DOHH2 (cell line): ENCODE measurements at regions not wholly inside any gene's neighbourhood (a gene's known extent, or its start where the extent isn't known, plus 50 kb on each side); places are given as distances from the start of the nearest gene placed in this dataset.

ENCODE experiments used
- H3F3A ChIP-seq: fragments of 200-600 bp; sonication (generic), shearing (Covaris generic); 2 replicates; pipeline ENCODE4 v1.6.0; 2016; ENCODE audit warnings: antibody characterized with exemption, mild to moderate bottlenecking; ENCODE audit not compliant: control insufficient read depth, insufficient read depth
- H3K27ac ChIP-seq: fragments of 200-600 bp; sonication (generic); 2 replicates; pipeline ENCODE4 v1.5.1; 2014; ENCODE audit warnings: low read depth, mild to moderate bottlenecking, low read length, moderate library complexity
- H3K27me3 ChIP-seq: fragments of 200-600 bp; sonication (generic); 2 replicates; pipeline ENCODE4 v1.6.1; 2014; ENCODE audit warnings: mild to moderate bottlenecking, low read length, mixed read lengths; ENCODE audit not compliant: control insufficient read depth
- H3K36me3 ChIP-seq: fragments of 200-600 bp; sonication (generic); 2 replicates; pipeline ENCODE4 v1.6.1; 2014; ENCODE audit warnings: mild to moderate bottlenecking, low read length, moderate library complexity, mixed read lengths; ENCODE audit not compliant: control insufficient read depth
- H3K4me1 ChIP-seq: fragments of 200-600 bp; sonication (generic); 2 replicates; pipeline ENCODE4 v1.6.1; 2014; ENCODE audit warnings: mild to moderate bottlenecking, low read length, mixed read lengths; ENCODE audit not compliant: control insufficient read depth
- H3K4me2 ChIP-seq: fragments of 200-600 bp; sonication (generic); 2 replicates; pipeline ENCODE4 v1.6.0; 2014; ENCODE audit warnings: mild to moderate bottlenecking, low read length, moderate library complexity
- H3K4me3 ChIP-seq: fragments of 200-600 bp; sonication (generic); 2 replicates; pipeline ENCODE4 v1.5.1; 2014; ENCODE audit warnings: mild to moderate bottlenecking, low read length, mixed read lengths
- H3K79me2 ChIP-seq: fragments of 200-600 bp; sonication (generic); 2 replicates; pipeline ENCODE4 v1.6.1; 2014; ENCODE audit warnings: mild to moderate bottlenecking, low read length, mixed read lengths; ENCODE audit not compliant: control insufficient read depth
- H3K9me2 ChIP-seq: fragments of 200-600 bp; sonication (generic); replicated peaks from 2 replicates; pipeline ENCODE4 v1.6.1; 2014; ENCODE audit warnings: mild to moderate bottlenecking, low read length, mixed read lengths; ENCODE audit not compliant: control insufficient read depth
- H3K9me3 ChIP-seq: fragments of 200-600 bp; sonication (generic); 2 replicates; pipeline ENCODE4 v1.6.1; 2014; ENCODE audit warnings: antibody characterized with exemption, low read length, mixed read lengths; ENCODE audit not compliant: control insufficient read depth, insufficient read depth
- H4K20me1 ChIP-seq: fragments of 200-600 bp; sonication (generic); 2 replicates; pipeline ENCODE4 v1.6.0; 2014; ENCODE audit warnings: low read depth, mild to moderate bottlenecking, antibody characterized with exemption, low read length, moderate library complexity; ENCODE audit not compliant: control insufficient read depth, insufficient read depth
- EZH2phosphoT487 ChIP-seq: fragments of 200-600 bp; sonication (generic); IDR thresholded peaks from 2 replicates; pipeline ENCODE4 v1.6.1; 2017; ENCODE audit warnings: borderline replicate concordance, mild to moderate bottlenecking, antibody characterized with exemption, low read length, moderate library complexity, mixed read lengths
- TF ChIP-seq, protein P1 (sequence below): fragments of 200-600 bp; sonication (generic); IDR thresholded peaks from one replicate; pipeline ENCODE4 v1.5.1; 2014; ENCODE audit warnings: antibody characterized with exemption, mild to moderate bottlenecking, low read depth, low read length; ENCODE audit not compliant: poor library complexity, severe bottlenecking

DNA sequence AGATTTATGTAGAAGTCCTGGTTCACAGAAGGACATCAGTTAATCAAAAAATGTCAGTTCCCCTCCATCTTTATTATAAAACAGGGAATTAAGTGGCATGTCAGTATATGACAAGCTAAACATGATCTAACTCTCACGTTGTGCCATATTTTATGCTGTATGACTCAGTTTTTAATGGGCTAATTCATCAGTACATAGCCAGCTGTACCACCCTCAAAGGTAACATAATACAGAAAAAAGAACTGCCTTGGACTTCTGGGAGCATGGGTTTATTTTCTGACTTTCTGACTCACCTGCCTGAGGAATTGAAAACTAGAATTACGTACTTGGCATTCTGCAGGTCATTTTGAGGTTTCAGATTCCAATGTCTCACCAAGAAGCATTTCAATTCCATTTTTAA is 135.7 kb downstream of the CMPK2 start:
- Histone ChIP-seq H3K36me3 (peaks cover 18% of the 10 kb centered on the region), H3K79me2 (no peaks in the 10 kb centered on the region), H3K27ac (no peak overlapping the region), H3K9me2 (no peaks in the 10 kb centered on the region), H3K27me3 (no peaks in the 10 kb centered on the region), H3F3A (no peaks in the 10 kb centered on the region), H3K9me3 (peaks cover 6% of the 10 kb centered on the region; the same call in 1 of the 2 replicates), H4K20me1 (no peaks in the 10 kb centered on the region), H3K4me1 (no peaks in the 10 kb centered on the region), H3K4me3 (no peak overlapping the region), H3K4me2 (no peak overlapping the region)
- TF ChIP-seq EZH2phosphoT487 = no peak
- TF ChIP-seq, protein P1, sequence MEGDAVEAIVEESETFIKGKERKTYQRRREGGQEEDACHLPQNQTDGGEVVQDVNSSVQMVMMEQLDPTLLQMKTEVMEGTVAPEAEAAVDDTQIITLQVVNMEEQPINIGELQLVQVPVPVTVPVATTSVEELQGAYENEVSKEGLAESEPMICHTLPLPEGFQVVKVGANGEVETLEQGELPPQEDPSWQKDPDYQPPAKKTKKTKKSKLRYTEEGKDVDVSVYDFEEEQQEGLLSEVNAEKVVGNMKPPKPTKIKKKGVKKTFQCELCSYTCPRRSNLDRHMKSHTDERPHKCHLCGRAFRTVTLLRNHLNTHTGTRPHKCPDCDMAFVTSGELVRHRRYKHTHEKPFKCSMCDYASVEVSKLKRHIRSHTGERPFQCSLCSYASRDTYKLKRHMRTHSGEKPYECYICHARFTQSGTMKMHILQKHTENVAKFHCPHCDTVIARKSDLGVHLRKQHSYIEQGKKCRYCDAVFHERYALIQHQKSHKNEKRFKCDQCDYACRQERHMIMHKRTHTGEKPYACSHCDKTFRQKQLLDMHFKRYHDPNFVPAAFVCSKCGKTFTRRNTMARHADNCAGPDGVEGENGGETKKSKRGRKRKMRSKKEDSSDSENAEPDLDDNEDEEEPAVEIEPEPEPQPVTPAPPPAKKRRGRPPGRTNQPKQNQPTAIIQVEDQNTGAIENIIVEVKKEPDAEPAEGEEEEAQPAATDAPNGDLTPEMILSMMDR = no peak

DNA sequence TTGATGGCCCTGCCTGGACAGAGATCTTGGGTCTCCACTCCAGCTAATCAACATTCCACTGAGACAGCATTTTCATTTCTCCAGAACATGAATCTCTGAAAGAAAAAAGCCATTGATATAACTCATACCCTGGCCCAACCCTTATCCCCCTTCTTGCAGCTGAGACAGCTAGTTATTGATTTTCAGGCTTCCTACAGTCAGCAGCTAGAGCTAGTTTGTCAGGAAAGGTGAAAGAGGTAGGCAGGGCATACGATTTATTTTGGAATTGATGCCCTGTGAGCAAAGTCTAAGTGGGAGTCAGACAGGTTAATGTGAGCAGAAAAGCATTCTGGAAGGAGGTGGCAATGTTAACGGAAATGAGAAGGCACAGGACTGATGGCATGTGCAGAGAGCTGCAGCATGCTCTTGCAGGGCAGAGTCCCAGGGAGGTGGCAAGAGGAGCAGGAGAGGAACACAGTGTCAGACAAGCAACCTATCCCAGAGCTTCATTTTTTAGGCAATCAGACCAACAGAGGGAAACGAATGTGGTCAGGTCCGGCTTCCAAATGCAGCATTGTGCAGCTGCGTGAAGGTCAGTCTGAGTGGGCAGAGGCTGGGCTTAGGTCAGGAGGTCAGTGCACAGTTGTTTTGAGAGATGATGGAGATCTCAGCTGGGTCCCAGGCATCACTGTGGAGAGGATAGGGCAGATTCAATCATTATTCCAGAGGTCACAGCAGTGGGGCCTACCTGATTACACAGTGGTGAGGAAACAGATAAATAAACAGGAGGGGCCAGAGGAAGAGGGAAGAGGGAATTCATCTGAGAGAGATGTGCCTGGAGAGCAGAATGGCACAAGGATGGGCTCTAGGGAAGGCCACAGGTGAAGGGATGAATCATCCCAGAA is 134.8 kb downstream of the CMPK2 start:
- Histone ChIP-seq H3K4me2 (no peak overlapping the region), H3K27me3 (no peaks in the 10 kb centered on the region), H3K27ac (no peak overlapping the region), H3K9me2 (no peaks in the 10 kb centered on the region), H3K36me3 (peaks cover 21% of the 10 kb centered on the region), H3K79me2 (no peaks in the 10 kb centered on the region), H3K9me3 (peaks cover 6% of the 10 kb centered on the region; the same call in 1 of the 2 replicates), H3K4me1 (no peaks in the 10 kb centered on the region), H3F3A (no peaks in the 10 kb centered on the region), H4K20me1 (no peaks in the 10 kb centered on the region), H3K4me3 (no peak overlapping the region)
- TF ChIP-seq, protein P1 = no peak
- TF ChIP-seq EZH2phosphoT487 = no peak

DNA sequence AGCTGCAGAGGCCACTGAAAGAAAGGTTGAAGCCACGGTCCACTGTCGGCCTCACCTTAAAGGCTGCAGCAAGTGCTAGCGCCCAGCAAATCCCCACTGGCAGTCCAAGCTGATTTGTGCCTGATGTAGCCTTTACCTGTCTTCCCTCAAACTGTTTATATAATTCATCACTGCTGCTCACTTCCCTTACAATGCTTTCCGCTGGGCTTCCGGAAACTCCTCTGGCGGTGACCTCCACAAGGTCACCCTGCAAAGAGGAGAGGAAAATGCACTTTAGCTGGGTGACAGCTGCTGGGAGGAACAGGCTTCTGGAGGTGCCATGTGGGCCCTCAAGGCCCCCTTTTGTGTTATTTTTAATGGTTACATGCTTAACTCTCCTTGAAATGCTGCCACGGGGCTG is 126.2 kb downstream of the CMPK2 start:
- TF ChIP-seq, protein P1 = no peak
- TF ChIP-seq EZH2phosphoT487 = no peak
- no peaks in the 10 kb centered on the region for H3K9me2 ChIP-seq

More for the DNA sequence above, 126.2 kb downstream of the CMPK2 start:
- Histone ChIP-seq H3K27ac (no peak overlapping the region), H3F3A (no peaks in the 10 kb centered on the region), H3K9me3 (no peaks in the 10 kb centered on the region), H3K27me3 (no peaks in the 10 kb centered on the region), H3K4me2 (no peak overlapping the region), H3K36me3 (peaks cover 2% of the 10 kb centered on the region; the same call in 1 of the 2 replicates), H3K4me1 (no peaks in the 10 kb centered on the region), H3K4me3 (no peak overlapping the region), H3K79me2 (no peaks in the 10 kb centered on the region), H4K20me1 (no peaks in the 10 kb centered on the region)
